ENCODE measurements at regions not wholly inside any gene's neighbourhood (a gene's known extent, or its start where the extent isn't known, plus 50 kb on each side); places are given as distances from the start of the nearest gene placed in this dataset.

DNA sequence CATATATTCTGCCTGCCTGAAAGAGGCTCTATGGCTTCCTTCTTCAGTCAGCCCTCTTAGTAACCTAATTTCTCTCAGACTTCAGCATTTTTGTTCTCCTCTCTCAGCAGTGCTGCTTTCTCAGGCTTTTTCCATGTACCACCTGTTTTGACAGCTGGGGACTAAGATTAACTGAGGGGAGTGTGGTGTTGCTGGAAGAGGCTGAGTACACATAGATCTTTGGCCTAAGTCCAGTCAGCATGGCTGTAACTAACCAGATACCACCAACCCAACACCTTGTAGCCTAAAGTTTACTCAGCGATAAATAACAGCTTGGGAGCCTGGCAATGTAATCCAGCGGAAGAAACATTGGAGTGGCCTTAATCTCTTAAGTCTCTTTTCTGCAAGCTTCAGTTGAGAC is 85.5 kb downstream of the RTL3 start:
- no peak for TF ChIP-seq GABPA (tag; conservative IDR thresholded peaks at IDR 0.05; ENCODE audit: low read depth)
- TF ChIP-seq MTA2 (IDR thresholded peaks at IDR 0.05; ENCODE audit: low read depth), result no peak
- TF ChIP-seq EP300 (IDR thresholded peaks at IDR 0.05; ENCODE audit: low read length), result no peak
- TF ChIP-seq HDAC2 (IDR thresholded peaks at IDR 0.05), result no peak
- no peak for TF ChIP-seq ZNF124 (CRISPR knock-in tag; IDR thresholded peaks at IDR 0.05)
- TF ChIP-seq ZNF146 (CRISPR knock-in tag; IDR thresholded peaks at IDR 0.05; ENCODE audit: unreplicated experiment), result no peak
- no peak for TF ChIP-seq POLR2A (conservative IDR thresholded peaks at IDR 0.05)
- no peak for TF ChIP-seq NR3C1 (CRISPR knock-in tag; IDR thresholded peaks at IDR 0.05)
- no peak for TF ChIP-seq CTCF (IDR thresholded peaks at IDR 0.05 in 2 of 3, conservative IDR thresholded peaks at IDR 0.05 in 1 of 3; ENCODE audit: insufficient read depth in 2 of 3, low read depth in 1 of 3, low read length in 3 of 3)
- no peak for TF ChIP-seq ZNF143 (CRISPR knock-in tag; IDR thresholded peaks at IDR 0.05)

All from K562 (cell line).